ENCODE measurements at regions not wholly inside any gene's neighbourhood (a gene's known extent, or its start where the extent isn't known, plus 50 kb on each side); places are given as distances from the start of the nearest gene placed in this dataset.

GRCh38 chr5:90284375-90284774 is 125.2 kb downstream of the CETN3 start:
- Histone ChIP-seq H2BK20ac (ENCODE audit: low read length) (no peak overlapping the region), H2BK120ac (replicated peaks; ENCODE audit: low read depth, low read length) (no peak overlapping the region), H3K56ac (replicated peaks; ENCODE audit: insufficient read length, low read depth, low read length) (no peak overlapping the region), H2AFZ (ENCODE audit: low read length) (no peak overlapping the region), H4K20me1 (replicated peaks in 1 of 2; ENCODE audit: control insufficient read depth in 1 of 2, insufficient read depth in 2 of 2, low read length in 2 of 2) (no peaks in the 10 kb centered on the region), H3K23me2 (ENCODE audit: low read depth, low read length) (no peaks in the 10 kb centered on the region), H3K14ac (ENCODE audit: insufficient read length) (no peak overlapping the region), H2BK15ac (ENCODE audit: low read length) (no peak overlapping the region), H3K4ac (replicated peaks; ENCODE audit: insufficient read length, low read depth, low read length) (no peak overlapping the region), H3K18ac (ENCODE audit: extremely low read depth, low read length) (no peak overlapping the region), H2BK12ac (ENCODE audit: low read depth, low read length) (no peak overlapping the region), H3K23ac (ENCODE audit: insufficient read length) (no peak overlapping the region), H3K4me1 (replicated peaks in 1 of 4; ENCODE audit: control insufficient read depth in 3 of 4, insufficient read depth in 4 of 4, low read length in 3 of 4) (no peaks in the 10 kb centered on the region), H3K9me3 (ENCODE audit: insufficient read depth in 2 of 2, low read depth in 1 of 2, low read length in 1 of 2) (no peaks in the 10 kb centered on the region), H2AK5ac (ENCODE audit: low read depth, low read length) (no peak overlapping the region), H3K4me2 (ENCODE audit: insufficient read depth in 1 of 2, low read depth in 2 of 2, low read length in 2 of 2) (no peak overlapping the region), H3K79me2 (ENCODE audit: control insufficient read depth in 1 of 2, insufficient read depth in 2 of 2, low read length in 2 of 2) (no peaks in the 10 kb centered on the region), H3K9ac (replicated peaks in 1 of 4; ENCODE audit: extremely low read depth in 1 of 4, low read depth in 3 of 4, low read length in 3 of 4) (no peak overlapping the region), H3K79me1 (ENCODE audit: low read depth, low read length) (no peaks in the 10 kb centered on the region), H4K91ac (replicated peaks; ENCODE audit: insufficient read length, low read length) (no peak overlapping the region), H3K4me3 (ENCODE audit: extremely low read depth in 1 of 4, insufficient read depth in 2 of 4, low read depth in 3 of 4, low read length in 4 of 4) (no peak overlapping the region), H4K5ac (ENCODE audit: insufficient read length, low read depth, low read length) (no peak overlapping the region), H3K36me3 (ENCODE audit: control insufficient read depth in 2 of 4, insufficient read depth in 4 of 4, low read length in 3 of 4) (no peaks in the 10 kb centered on the region), H3K27ac (ENCODE audit: low read depth, low read length) (no peak overlapping the region), H4K8ac (ENCODE audit: extremely low read depth, insufficient read depth, low read length) (no peak overlapping the region), H2BK5ac (ENCODE audit: low read depth, low read length) (no peak overlapping the region), H3K27me3 (replicated peaks in 1 of 4; ENCODE audit: control insufficient read depth in 3 of 4, extremely low read depth in 1 of 4, insufficient read depth in 3 of 4, low read length in 3 of 4) (no peaks in the 10 kb centered on the region)
- ChIA-PET CTCF (ENCODE audit: partially characterized antibody) (interaction anchor here (0.9 kb wide), 1 partner anchor 71 kb away, joined by 3 read pairs; no protein-coding TSS in a partner anchor), POLR2A (ENCODE audit: partially characterized antibody) (no interaction called here)
- no peak for TF ChIP-seq YY1 (IDR thresholded peaks at IDR 0.05; ENCODE audit: low read depth, low read length)
- no peak for TF ChIP-seq CREB1 (IDR thresholded peaks at IDR 0.05)
- no peak for TF ChIP-seq EZH2 (IDR thresholded peaks at IDR 0.05; ENCODE audit: low read depth, low read length, severe bottlenecking)
- no peak for TF ChIP-seq RFX5 (IDR thresholded peaks at IDR 0.05; ENCODE audit: borderline replicate concordance, low read depth, low read length)
- no peak for TF ChIP-seq SP4 (IDR thresholded peaks at IDR 0.05; ENCODE audit: low read length)
- TF ChIP-seq KDM4A (IDR thresholded peaks at IDR 0.05; ENCODE audit: low read depth, low read length, severe bottlenecking) = no peak
- TF ChIP-seq GTF2F1 (IDR thresholded peaks at IDR 0.05; ENCODE audit: borderline replicate concordance, low read depth, low read length) = no peak
- no peak for TF ChIP-seq BRCA1 (IDR thresholded peaks at IDR 0.05; ENCODE audit: low read depth, low read length)
- TF ChIP-seq TAF1 (IDR thresholded peaks at IDR 0.05; ENCODE audit: low read depth, low read length) = no peak
- TF ChIP-seq CHD2 (IDR thresholded peaks at IDR 0.05; ENCODE audit: low read length) = no peak
- no peak for TF ChIP-seq CEBPB (IDR thresholded peaks at IDR 0.05; ENCODE audit: low read depth, low read length)
- TF ChIP-seq SIX5 (IDR thresholded peaks at IDR 0.05; ENCODE audit: low read depth, low read length) = no peak
- TF ChIP-seq, protein P1, sequence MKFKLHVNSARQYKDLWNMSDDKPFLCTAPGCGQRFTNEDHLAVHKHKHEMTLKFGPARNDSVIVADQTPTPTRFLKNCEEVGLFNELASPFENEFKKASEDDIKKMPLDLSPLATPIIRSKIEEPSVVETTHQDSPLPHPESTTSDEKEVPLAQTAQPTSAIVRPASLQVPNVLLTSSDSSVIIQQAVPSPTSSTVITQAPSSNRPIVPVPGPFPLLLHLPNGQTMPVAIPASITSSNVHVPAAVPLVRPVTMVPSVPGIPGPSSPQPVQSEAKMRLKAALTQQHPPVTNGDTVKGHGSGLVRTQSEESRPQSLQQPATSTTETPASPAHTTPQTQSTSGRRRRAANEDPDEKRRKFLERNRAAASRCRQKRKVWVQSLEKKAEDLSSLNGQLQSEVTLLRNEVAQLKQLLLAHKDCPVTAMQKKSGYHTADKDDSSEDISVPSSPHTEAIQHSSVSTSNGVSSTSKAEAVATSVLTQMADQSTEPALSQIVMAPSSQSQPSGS (IDR thresholded peaks at IDR 0.05; ENCODE audit: low read length) = no peak
- no peak for TF ChIP-seq HDAC2 (IDR thresholded peaks at IDR 0.05; ENCODE audit: borderline replicate concordance in 1 of 2, low read depth in 2 of 2, low read length in 2 of 2)
- FAIRE-seq (no peak), DNase-seq (ENCODE audit: low read depth in 1 of 2, low spot score in 2 of 2) (no peak)
- WGBS, 2 experiments (ENCODE audit: extremely low coverage in 1 of 2, insufficient coverage in 1 of 2, insufficient read length in 1 of 2, insufficient replicate concordance in 2 of 2, low coverage in 1 of 2, low lambda C conversion rate in 2 of 2, missing lambda C conversion rate in 1 of 2) = 100% methylated on average over 1 of the region's 1 CpG; no CpG with 5 or more reads in 1 of the 2 experiments
